HS-27A (cell line): ENCODE measurements at regions not wholly inside any gene's neighbourhood (a gene's known extent, or its start where the extent isn't known, plus 50 kb on each side); places are given as distances from the start of the nearest gene placed in this dataset.
"Not testable (repeated sequence)": the region's sequence is repeated elsewhere in the genome, so short reads cannot be mapped to it uniquely, and the experiment has no call there.

Experiments
- DNase-seq: peaks from one replicate; pipeline ENCODE4 v3.0.0-alpha.2; 2012; ENCODE audit warnings: low read depth, missing footprints

DNA sequence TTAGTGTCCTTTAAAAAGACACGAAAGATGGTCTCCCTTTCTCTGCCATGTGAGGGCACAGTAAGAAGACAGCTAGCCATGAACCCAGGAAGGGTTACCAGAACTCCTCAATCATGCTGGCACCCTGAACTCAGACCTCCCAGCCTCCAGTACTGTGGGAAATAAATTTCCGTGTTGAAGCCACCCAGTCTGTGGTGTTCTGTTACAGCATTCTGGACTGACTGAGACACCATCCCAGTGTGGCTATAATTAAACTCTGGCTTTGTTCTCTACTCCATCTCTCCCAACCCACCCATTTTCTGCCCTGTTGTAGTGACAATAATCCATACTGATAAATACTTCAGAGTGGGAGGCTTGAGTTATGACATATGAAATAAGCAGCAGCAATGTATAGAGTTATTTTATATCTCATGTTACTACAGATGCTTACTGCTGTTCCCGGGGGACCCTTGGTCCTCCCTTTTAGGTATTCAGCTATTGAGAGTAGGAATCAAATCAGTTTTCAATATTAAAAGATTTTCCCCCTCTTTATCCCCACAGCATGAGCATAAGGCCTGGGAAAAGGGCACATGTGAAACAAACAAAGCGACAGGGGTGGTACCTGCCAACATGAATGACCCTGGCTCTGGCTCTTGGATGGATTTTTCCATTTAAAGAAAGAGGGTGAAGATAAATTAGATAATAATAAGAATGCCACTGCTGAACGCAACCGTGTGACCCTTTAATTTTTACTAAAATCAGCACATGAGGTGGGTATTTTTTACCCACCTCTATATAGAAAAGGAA is 224.3 kb upstream of the SLC35B3 start:
- DNase-seq, result no peak

DNA sequence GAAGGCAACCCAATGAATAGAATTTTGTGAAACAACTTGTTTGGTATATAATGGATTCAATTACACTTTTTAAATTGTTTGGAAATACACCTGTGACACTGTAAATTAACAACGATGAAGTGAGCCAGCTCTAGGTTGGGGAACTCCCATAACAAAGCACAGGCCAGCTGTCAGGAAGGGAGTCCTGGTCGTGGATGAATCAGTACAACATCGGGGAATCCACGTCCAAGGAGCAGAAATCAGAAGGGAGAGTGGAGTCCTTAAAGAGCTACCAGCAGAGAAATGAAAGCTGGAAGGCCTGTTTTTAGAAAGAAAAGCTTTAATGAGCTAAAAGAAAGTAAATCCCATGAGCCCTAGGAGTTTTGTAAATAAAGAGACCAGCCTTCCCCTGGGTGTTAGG is 223.1 kb upstream of the SLC35B3 start:
- no peak for DNase-seq

DNA sequence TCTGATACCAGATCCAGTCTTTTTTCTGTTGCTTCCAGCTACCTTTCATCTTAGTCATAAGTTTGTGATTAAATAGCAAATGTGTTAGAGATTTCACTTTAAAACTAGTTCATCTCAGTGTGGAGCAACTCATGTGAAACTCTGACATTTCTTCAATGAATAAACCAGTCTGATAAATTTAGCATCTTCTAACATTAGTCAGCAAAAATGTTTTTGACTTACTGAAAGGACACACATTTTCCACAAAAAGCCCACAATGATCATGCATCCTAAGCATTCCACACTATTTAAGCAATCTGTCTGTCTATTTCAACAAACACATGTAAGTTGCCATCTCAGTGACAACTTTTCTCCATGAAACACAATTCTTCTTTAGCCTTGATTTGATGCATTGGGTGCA is 222.2 kb upstream of the SLC35B3 start:
- DNase-seq, result no peak

DNA sequence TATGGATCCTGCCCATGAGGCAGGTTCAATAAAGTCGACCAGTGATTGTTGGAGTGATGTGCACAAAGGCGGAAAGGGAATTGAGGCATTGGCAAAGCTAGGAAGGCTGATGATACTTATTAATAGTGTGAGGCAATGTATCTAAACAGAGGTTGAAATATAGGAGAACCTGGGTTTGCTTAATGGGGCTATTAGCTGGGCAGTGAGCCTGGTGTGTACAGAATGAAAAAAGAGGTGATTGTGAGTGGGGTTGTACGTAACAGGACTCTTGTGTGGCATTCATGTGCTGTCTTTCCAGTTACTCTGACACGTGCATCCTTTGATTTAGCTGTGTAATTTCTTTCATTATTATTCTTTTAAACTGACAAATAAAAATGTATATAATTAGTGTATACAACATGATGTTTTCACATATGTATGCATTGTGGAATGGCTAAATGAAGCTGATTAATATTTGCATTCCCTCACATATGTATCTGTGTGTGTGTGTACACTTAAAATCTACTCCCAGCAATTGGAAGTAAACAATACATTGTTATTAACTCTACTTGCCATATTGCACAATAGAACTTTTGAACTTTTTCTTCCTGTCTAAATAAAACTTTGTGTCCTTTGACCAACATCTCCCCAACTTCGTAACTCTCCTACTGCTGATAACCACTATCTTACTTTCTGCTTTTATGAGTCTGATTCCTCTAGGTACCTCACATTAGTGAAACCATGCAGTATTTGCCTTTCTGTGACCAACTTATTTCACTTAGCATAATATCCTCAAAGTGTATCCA is 220.5 kb upstream of the SLC35B3 start:
- no peak for DNase-seq

DNA sequence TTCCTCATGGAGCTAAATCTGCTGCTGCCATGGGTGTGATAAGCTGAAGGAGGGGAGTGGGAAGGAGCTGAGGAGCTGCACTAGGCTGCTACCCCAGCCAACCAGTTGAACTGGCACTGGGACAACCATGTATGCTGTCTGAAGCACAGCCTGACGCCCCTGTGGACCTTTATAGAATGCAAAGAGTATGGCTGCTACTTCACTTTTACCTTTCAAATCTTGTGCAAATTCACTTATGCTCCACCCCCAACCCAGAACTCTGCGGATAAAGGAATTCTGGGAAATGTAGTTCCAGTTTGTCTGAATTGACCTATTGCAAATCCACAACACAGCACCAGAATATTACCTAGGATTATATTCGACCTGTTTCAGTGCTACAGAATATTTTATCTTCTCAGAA is 217.4 kb upstream of the SLC35B3 start:
- DNase-seq, result no peak

DNA sequence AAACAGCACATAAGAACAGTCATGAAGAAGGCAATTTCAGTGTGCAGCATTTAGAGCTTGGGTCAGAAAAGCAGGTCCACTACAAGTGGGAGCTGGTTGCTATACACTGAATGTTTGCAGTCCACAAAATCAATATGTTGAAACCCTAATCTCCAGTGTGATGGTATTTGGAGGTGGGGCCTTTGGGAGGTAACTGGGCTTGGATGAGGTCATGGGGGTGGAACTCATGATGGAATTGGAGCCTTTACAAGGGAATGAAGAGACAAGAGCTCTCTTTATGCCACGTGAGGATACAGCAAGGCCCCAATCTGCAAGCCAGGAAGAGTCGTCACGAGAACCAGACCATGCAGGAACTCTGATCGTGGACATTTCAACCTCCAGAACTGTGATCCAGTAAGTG is 216.7 kb upstream of the SLC35B3 start:
- DNase-seq, result no peak

DNA sequence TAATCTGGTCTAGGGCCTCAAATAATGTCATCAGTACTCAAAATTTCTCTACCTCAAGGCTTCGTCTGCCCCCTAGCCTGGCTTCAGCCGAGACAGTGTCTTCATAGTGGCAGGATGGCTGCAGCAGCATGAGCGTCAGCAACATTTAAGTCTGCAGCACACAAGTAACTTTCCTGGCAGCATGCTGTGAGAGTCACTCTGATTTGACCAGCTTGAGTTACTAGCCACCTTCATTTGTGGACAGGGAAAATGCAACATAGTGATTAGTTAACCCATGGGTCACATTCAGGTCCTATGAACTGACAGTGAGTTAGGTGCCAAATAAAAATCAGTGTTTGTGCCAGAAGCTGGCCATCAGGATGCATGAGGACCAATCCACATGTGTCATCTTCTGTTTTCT is 209.9 kb upstream of the SLC35B3 start:
- DNase-seq, result no peak

DNA sequence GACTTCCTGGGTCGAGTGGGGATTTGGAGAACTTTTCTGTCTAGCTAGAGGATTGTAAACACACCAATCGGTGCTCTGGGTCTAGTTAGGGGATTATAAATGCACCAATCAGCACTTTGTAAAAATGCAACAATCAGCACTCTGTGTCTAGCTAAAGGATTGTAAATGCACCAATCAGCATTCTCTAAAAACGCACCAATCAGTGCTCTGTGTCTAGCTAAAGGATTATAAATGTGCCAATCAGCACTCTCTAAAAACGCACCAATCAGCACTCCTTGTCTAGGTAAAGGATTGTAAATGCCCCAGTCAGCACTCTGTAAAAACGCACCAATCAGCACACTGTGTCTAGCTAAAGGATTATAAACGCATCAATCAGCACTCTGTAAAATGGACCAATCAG is 209.0 kb upstream of the SLC35B3 start:
- no peak for DNase-seq

DNA sequence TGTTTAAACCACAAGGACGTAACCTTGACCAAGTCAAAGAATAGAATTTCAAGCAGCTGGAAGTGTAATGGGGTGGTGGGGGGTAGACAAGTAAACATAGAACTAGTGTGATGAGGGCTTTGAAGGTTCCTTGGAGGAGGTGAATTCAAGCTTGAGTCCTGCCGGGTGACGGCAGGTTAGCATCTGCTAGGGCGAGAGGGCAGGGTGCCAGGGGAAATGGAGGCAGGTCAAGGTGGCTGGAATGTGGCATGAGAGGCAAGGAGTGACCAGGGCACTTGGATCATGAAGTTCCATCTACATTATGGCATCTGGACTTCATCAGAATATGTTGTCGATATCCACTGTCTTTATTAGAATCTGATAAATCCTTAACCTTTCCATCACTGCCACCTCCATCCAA is 207.5 kb upstream of the SLC35B3 start:
- no peak for DNase-seq

DNA sequence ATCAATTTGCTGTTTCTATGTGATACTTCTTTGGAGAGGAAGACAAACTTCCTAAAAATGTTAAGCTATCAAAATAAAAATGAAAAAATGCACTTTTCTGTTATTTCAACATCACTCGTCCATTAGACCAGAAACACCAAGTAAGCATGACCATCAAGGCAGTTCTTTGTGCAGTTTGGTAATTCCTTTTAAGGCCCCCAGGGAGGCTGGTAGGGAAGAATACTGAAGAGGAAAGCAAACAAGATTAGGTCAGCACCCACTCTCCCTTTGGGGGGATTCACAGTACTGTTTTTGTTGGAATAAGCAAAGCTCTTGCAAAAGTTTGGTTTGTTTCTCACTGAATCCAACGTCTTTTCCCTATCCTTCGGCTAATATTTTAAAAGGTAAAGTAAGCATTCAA is 206.8 kb upstream of the SLC35B3 start:
- no peak for DNase-seq

DNA sequence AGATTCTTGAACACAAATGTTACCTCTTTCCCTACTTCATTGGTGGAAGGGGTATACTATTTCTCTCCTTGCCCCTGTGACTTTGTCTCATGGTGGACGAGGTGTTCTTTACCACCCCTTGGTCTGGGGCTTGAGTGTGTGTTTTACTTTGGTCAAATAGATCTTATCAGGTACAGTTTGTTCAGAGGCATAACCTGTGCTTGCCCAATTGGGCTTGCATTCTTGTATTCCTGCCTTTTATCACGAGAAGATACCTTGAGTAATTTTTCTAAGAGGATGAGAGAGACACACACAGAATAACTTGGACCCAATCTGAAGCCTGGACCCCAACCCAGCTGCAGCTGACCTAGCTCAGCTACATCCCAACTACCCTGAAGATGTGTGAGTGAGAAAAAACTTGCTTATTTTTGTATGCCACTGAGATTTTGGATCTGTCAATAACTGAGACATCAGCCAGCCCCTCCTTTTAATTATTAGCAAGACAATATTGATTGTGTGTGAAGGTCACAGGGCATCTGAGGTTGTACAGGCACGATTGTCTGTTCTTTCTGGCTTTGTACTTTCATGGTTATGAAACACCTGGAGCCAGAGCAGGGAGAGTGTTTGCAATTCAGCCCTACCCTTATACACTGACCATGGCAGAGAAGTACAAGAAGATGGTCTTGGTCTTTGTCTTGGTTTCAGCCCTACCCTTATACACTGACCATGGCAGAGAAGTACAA is 204.7 kb upstream of the SLC35B3 start:
- no peak for DNase-seq

DNA sequence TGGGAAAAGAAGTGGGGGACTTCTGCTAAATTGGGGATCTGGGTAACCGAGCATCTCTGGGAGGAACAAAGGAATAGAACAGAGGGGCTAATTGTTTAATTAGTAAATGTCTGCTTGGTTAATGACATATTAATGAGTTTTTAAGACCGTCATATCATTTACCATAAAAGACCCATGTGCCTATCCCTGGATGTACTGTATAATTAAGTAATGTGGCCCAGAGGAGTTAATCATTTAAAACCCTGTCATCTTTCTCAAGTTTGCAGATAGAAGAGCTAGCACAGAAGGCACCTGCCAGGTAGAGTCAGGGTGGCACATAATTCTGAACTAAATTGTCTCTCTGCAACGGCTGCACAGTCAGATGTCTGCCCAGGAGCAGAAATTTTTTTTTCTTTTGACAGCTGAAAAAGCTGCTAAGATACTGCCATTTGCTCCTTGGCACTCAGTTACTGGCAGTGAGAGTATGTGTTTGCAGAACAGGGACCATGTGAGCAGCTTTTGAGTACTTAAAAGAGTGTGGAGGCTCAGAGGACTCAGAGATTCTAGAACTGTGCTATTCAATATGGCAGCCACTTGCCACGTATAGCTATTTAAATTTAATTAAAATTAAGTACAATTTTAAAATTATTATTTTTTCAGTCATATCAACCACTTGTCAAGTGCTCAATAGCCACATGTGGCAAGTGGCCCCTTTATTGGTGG is 202.7 kb upstream of the SLC35B3 start:
- no peak for DNase-seq

DNA sequence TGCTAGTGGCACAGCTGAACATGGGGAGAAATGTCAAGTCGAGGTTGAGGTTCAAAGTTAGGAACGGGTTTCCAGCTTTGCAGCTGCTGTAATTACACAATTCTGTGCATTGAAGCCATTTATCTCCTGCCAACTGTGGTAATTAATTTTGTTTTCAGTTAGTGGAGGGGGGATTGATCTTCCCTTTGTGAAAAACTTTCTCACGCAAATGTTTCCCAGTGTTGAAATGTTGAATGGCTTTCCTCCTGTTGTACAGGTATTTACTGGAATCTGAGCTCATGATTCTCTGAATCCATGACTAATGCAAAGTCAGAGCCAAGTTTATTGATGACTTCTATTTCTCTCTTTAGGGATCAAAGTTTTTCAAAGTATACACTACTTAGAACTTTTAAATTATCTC is 198.4 kb upstream of the SLC35B3 start:
- DNase-seq, result no peak

DNA sequence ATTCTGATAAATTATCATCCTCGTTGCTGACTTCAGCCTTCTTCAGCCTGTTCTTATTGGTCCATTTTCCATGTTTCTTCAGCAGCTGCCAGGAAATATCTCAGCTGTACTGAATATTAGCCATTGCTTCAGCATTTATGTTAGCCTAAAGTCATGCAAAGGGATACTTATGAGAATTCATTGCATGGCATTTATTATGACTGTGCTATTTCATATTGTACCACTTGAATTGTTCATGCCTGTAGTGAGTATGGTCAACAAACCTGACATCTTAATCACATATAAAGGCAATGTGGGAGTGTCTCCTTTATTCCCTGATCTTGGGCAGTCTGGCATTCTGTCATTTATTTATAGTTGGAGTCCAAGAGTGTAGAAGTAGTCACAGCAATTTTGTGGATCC is 193.4 kb upstream of the SLC35B3 start:
- DNase-seq, result no peak

DNA sequence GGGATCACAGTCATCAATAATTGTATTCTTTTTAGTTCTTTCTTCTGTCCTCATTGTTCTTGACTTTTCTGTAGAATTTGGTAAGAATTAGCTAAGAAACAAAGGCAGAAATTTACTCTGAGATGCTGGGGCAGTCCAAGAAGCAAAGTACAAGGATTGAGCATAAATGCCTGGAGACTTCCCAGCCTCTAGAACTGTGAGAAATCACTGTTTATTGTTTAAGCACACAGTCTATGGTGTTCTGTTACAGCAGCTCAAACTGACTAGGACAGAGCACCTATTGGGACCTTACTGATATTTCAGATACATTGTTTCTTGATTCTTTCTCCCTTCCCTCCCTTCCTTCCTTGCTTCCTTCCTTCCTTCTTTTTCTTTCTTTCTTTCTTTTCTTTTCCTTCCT is 192.7 kb upstream of the SLC35B3 start:
- no peak for DNase-seq

DNA sequence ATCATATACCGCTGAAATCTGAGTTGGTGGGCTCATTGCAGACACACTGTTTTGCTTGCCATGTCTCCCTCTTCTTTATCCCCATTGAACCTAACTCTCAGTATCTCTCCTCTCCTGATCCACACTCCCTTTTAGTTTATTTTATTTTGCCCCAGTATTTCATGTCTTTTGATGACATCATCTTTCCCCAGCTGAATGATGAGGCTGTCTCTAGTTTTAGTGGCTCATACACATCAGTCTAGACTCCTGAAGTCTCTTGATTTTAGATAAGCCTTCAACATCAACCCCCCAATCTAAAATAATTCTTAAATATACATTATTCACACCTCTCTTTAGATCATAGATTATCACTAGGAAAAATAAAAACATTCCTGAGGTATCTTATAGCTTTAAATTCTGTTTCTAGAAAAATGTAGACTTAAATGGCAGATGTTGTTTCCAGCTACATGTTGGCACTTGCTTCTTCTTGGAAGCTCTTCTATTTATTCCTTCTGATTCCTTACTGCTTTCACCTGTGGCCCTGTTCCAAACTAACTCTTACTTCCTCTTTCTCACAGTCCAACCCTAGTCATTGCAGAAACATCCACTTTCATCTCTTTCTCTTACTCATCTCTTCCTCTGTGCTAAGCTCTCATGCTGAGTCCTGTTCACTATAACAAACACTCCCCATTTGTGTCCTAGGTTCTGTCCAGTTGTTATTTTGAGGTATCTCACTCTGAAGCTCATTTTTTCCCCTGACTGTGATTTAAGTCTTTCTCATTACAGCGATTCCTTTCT is 191.9 kb upstream of the SLC35B3 start:
- DNase-seq, result no peak

DNA sequence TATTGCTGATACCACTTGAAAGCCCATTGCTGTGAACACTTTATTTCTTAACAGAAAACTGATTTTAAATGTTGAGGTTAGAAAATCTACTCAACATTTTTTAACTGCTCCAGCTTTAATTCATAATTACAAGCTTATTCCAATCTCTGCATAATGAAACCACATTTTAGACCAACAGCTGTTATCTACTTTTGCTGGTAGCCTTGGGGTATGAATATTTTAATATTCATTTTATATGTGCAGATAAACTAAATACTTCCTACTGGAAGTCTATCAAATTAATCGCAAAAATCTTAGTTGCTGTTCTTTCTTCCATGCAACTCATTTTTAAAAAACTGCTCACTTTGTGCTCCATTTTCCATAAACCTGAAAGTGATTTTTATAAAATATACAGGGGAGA is 189.3 kb upstream of the SLC35B3 start:
- no peak for DNase-seq

DNA sequence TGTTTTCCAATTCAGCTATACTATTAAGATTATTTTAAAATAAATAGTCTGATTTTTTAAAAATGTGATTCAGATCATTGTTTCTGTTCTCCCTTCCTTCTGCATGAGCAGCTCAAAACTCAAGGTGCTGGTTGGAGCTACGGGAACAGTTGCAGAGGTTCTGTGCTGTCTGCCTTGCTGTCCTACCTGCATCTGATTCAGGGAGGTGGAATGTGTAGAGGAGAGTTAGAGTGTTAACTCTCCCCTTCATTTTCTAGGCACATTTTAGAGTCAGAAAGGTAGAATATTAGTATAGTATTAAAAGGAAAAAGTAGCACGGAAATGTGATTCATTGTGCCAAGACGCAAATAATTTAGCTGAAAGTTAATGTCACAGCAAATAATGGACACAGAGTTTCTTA is 188.1 kb upstream of the SLC35B3 start:
- DNase-seq, result no peak

DNA sequence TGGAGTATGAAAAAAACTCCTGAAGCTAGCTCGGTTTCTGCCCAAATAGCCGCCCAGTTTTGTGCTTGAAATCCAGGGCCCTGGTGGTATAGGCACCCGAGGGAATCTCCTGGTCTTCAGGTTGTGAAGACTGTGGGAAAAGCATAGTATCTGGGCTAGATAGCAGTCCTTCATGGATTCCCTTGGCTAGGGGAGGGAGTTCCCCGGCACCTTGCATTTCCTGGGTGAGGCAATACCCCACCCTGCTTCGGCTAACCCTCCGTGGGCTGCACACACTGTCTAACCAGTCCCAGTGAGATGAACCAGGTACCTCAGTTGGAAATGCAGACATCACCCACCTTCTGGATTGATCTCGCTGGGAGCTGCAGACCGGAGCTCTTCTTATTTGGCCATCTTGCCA is 184.5 kb upstream of the SLC35B3 start:
- no peak for DNase-seq

DNA sequence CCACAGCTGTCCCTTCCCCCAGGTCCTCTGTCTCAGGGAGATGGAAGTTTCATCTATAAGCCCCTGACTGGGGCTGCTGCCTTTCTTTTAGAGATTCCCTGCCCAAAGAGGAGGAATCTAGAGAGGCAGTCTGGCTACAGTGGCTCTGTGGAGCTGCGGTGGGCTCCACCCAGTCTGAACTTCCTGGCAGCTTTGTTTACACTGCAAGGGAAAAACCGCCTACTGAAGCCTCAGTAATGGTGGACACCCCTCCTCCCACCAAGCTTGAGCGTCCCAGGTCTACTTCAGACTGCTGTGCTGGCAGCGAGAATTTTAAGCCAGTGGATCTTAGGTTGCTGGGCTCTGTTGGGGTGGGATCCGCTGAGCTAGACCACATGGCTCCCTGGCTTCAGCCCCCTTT is 184.1 kb upstream of the SLC35B3 start:
- DNase-seq, result not testable (repeated sequence)

DNA sequence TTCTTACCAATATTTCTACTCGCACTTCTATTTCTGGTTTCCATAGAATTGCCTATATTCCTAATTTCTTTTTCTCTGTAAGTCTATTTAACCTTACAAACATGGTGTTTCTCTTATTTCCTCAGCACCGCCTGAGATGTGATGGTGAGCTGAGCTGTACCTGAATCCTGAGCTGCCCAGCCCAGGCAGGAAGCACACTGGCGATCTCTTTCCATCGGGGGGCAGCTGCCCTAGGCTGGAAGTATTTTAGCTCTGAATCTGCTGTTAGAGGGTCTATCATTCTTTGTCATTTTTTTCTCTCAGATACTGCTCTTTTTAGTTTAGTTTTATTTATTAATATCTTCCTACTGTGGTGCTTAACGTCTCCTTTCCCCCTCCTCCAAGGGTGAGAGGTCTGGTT is 173.4 kb upstream of the SLC35B3 start:
- no peak for DNase-seq
